WI38 (cell line): ENCODE measurements at regions not wholly inside any gene's neighbourhood (a gene's known extent, or its start where the extent isn't known, plus 50 kb on each side); places are given as distances from the start of the nearest gene placed in this dataset.

Experiments
- H3K4me3 ChIP-seq: 2 replicates; pipeline ENCODE4 v1.5.1; 2011; ENCODE audit warnings: low read depth, mild to moderate bottlenecking, control low read depth, low read length
- TF ChIP-seq, protein P1 (sequence below): IDR thresholded peaks from 2 replicates; pipeline ENCODE4 v1.5.1; 2012; ENCODE audit warnings: low read depth, mild to moderate bottlenecking, control low read depth, low read length

- no peak overlapping the region for H3K4me3 ChIP-seq
- TF ChIP-seq, protein P1, sequence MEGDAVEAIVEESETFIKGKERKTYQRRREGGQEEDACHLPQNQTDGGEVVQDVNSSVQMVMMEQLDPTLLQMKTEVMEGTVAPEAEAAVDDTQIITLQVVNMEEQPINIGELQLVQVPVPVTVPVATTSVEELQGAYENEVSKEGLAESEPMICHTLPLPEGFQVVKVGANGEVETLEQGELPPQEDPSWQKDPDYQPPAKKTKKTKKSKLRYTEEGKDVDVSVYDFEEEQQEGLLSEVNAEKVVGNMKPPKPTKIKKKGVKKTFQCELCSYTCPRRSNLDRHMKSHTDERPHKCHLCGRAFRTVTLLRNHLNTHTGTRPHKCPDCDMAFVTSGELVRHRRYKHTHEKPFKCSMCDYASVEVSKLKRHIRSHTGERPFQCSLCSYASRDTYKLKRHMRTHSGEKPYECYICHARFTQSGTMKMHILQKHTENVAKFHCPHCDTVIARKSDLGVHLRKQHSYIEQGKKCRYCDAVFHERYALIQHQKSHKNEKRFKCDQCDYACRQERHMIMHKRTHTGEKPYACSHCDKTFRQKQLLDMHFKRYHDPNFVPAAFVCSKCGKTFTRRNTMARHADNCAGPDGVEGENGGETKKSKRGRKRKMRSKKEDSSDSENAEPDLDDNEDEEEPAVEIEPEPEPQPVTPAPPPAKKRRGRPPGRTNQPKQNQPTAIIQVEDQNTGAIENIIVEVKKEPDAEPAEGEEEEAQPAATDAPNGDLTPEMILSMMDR, result no peak
Observed at GRCh38 chr6:120587381-120587780, 746.9 kb downstream of the TBC1D32 start.

GRCh38 chr6:120584111-120584760 is 750.0 kb downstream of the TBC1D32 start:
- no peak overlapping the region for H3K4me3 ChIP-seq
- TF ChIP-seq, protein P1, result no peak

DNA sequence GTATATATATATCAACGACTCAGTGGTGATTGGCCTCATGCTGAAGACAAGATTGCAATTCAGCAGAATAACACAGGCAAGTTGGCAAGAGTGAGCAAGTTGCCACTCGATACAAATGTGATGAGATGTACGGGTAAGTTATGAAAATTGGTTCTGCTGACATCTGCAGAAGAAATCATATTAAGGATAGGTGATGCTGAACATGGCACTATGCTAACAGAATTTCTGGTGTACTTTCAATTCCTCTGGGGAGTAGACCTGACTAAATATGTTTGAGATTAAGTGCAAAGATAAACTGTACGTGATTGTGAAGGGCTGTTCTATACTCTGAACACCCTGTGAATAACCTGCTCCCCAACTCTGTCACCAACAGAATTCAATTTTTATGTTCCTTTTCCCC is 758.2 kb downstream of the TBC1D32 start:
- TF ChIP-seq, protein P1, result no peak
- H3K4me3 ChIP-seq, result no peak overlapping the region

DNA sequence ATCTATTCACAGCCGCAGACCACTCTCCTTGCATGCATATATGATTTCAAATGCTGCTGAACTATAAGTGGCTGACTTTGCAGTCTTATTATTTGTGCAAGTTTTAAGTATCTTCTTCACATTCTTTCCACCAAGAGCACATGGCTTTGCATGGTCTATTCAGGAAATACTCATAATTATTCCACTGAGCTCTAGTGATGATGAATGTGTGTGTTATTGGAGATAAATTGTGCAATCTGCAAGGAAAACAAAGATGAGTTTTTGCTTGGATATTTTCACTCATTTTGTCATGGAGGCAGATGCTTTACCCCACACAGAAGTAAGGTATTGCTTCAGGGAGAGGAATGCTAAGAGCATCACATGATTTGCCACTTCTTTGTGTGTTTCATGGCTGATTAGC is 764.6 kb downstream of the TBC1D32 start:
- H3K4me3 ChIP-seq, result no peak overlapping the region
- TF ChIP-seq, protein P1, result no peak

- H3K4me3 ChIP-seq, result no peak overlapping the region
- TF ChIP-seq, protein P1, result no peak
Observed at GRCh38 chr6:120564779-120565178, 769.5 kb downstream of the TBC1D32 start.

DNA sequence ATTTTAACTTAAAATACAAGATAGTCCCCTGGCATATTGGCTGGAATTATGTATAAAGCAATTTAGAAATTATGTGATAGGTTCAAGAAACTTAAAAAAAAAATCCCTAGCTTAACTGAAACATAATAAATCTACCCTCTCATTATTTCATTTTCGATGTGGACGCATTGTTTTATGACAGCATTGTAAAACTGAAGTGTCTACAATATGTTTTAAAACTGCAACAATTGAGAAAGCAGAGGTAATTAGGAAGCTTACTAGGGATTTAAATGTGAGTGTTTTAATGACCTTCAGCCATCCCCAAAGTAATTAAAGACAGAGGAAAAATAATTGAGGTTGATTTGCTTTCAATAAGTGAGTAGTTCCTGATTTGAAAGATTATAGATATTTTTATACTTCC is 776.0 kb downstream of the TBC1D32 start:
- TF ChIP-seq, protein P1, result no peak
- no peak overlapping the region for H3K4me3 ChIP-seq

DNA sequence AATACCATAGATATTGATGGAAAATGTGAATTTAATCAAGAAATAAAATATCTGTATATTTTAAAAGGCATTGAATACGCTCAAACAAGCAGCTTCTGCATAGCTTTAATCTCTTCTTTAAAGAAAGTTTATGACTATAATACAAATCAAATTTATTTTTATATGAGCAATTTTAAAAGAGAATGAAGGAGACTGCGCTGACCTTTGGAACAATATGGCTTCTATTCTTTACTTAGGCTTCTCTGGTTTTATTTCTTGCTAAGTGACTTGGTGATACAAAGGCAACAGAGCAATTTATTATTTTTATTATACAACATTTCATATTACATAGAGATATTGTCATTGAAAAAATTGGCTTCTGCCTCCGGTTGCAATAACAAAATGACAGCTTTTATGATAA is 776.7 kb downstream of the TBC1D32 start:
- H3K4me3 ChIP-seq, result no peak overlapping the region
- TF ChIP-seq, protein P1, result no peak
